LNCaP clone FGC (cell line): ENCODE measurements at regions not wholly inside any gene's neighbourhood (a gene's known extent, or its start where the extent isn't known, plus 50 kb on each side); places are given as distances from the start of the nearest gene placed in this dataset.

Experiments used
- DNase-seq: peaks from one replicate; pipeline ENCODE4 v3.0.0-alpha.2; 2011; ENCODE audit warnings: low read depth
- H3K4me3 ChIP-seq: 2 replicates; pipeline ENCODE4 v1.5.1; 2011; ENCODE audit warnings: mild to moderate bottlenecking, low read depth, low read length, control low read depth
- TF ChIP-seq, protein P1 (sequence below): IDR thresholded peaks from 2 replicates; pipeline ENCODE4 v1.5.1; 2012; ENCODE audit warnings: mild to moderate bottlenecking; ENCODE audit not compliant: control insufficient read depth, insufficient read depth; ENCODE audit errors: extremely low read depth

DNA sequence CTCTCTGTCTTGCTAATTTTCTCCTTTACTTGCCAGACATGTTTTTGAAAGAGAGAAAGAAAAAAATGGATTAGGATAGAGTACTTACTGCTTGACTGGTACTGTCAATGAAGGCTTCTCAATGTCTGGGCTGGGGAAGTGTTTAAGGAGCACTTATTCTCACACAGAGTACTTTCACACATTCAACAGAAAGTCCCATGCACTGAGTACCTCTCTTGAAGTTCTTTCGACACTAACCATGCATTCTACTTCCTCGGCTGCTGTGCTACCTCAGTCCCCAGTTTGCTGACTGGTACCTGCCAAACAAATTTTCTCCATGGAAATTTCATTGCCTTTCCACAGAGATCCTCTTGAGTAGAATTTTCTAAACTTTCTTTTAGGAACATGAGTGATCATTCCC, 281.9 kb downstream of the RBM26 start:
- TF ChIP-seq, protein P1, sequence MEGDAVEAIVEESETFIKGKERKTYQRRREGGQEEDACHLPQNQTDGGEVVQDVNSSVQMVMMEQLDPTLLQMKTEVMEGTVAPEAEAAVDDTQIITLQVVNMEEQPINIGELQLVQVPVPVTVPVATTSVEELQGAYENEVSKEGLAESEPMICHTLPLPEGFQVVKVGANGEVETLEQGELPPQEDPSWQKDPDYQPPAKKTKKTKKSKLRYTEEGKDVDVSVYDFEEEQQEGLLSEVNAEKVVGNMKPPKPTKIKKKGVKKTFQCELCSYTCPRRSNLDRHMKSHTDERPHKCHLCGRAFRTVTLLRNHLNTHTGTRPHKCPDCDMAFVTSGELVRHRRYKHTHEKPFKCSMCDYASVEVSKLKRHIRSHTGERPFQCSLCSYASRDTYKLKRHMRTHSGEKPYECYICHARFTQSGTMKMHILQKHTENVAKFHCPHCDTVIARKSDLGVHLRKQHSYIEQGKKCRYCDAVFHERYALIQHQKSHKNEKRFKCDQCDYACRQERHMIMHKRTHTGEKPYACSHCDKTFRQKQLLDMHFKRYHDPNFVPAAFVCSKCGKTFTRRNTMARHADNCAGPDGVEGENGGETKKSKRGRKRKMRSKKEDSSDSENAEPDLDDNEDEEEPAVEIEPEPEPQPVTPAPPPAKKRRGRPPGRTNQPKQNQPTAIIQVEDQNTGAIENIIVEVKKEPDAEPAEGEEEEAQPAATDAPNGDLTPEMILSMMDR = no peak
- no peak for DNase-seq
- no peak overlapping the region for H3K4me3 ChIP-seq

DNA sequence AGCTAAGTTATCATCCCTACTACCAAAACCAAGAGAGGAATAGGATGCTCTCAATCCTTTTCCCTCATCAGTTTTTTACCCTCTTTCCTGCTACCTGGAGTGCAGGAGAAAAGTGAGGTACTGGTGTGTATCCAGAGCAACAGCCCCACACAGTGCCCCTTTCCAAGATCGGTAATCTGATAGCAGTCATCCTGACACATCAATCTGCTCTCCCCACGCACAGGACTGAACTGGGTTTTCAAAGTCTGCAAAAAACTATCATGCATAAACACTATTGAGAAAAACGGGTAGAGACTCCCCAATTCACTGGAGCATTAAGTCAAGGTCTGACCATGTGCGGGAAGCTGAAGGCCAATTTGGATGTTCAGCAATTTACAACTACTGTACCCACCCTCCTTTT, 284.8 kb downstream of the RBM26 start:
- TF ChIP-seq, protein P1 = no peak
- H3K4me3 ChIP-seq = no peak overlapping the region
- no peak for DNase-seq

DNA sequence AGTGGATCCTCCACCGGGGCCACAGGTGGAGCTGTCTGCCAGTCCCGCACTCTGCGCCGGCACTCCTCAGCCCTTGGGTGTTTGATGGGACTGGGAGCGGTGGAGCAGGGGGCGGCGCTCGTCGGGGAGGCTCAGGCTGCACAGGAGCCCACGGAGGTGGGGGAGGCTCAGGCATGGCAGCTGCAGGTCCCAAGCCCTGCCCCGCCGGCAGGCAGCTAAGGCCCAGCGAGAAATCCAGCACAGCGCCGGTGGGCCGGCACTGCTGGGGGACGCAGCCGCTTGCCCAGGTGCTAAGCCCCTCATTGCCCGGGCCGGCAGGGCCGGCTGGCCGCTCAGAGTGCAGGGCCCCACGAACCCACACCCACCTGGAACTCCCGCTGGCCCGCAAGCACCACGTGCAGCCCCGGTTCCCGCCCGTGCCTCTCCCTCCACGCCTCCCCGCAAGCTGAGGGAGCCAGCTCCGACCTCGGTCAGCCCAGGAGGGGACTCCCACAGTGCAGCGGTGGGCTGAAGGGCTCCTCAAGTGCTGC, 286.4 kb downstream of the RBM26 start:
- H3K4me3 ChIP-seq = no peak overlapping the region
- no peak for DNase-seq
- TF ChIP-seq, protein P1 = no peak

DNA sequence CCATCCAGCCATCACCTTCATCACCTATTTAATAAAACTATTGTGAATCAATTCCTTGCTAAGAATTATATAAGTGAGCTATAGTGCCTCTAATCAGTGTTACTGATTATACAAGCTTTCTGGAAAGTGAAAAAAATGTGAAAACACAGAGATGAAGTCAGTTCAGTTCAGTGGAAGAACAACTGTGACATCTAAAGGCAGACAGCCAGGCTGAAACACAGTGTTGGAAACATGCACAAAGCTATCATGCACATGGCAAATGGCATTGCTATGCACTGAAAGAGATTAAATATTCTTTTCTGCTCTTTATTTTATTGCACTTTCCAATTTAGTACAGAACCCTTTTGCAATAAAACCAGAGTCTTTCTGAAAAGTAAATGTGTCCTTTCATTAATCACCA, 294.0 kb downstream of the RBM26 start:
- TF ChIP-seq, protein P1 = no peak
- no peak overlapping the region for H3K4me3 ChIP-seq
- no peak for DNase-seq

DNA sequence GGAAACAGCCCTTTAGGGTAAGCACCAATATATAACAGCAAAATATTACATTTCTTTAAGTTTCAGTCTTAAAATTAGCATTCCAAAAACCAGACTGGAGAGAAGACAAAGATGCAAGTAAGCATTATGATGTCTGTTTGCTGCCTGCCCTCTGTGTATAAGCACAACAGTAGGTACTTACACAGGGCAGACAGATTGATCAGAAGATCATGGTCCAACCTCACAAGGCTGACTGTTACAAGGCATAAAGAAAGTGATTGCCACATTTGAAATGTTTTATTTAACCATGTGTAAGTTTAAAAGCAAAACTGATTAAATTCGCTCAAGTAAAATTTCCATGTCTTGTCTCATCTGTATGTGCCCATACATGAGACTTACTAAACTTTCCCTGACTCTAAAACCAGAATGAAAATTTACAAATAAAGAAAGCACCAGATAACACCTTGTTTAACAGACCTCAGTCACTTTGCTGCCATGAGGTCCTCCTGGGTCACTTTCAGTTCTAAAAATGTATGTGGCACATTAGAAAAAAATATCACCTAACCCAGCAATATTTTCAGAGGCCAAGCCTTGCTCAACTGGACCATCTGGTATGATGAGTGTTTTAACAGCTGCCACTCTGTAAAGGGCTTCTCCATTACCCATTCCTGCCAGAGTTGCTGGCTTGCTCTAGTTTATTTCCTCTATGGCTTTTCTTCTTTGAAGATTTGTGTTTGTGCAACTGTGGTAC, 297.0 kb downstream of the RBM26 start:
- H3K4me3 ChIP-seq = no peak overlapping the region
- DNase-seq = no peak
- TF ChIP-seq, protein P1 = no peak

DNA sequence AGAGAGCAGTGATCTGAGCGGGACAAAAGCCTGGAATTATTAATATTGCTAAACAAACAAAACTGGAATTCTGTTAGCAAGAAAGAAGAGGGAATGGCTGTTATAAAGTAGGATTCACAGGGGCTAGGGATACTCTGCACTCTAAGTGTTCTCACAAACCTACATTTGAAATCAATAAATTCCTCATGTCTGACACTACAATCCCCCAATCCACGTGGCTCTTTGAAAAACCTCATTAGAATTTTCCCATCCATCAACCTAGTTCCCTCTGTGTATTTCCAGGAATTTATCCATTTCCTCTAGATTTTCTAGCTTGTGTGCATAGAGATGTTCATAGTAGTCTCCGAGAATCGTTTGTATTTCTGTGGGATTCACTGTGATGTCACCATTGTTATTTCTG, 307.5 kb downstream of the RBM26 start:
- no peak overlapping the region for H3K4me3 ChIP-seq
- no peak for DNase-seq
- TF ChIP-seq, protein P1 = no peak

DNA sequence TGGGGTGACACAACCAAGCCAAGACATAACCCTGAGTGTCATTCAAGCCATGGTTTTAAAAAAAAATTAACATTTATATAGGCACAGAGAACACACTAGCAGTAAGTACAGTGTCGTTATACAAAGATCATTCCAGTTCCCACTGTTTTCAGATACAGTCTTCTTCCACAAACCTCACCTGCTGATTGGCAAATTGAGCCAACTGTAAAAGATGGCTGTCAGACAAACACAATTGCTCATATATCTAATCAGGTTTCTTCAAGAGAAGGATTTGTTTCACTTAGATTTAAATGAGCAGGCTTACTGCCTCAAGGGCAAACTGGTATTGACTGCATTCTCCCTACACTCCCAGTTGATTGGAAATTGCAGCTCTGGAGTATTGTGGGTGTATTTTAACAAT, 308.9 kb downstream of the RBM26 start:
- no peak overlapping the region for H3K4me3 ChIP-seq
- DNase-seq = no peak
- TF ChIP-seq, protein P1 = no peak
